GM21786 (cell line): ENCODE measurements at regions not wholly inside any gene's neighbourhood (a gene's known extent, or its start where the extent isn't known, plus 50 kb on each side); places are given as distances from the start of the nearest gene placed in this dataset.

Source experiments
- ATAC-seq: cut with Tn5 transposase; IDR thresholded peaks from one replicate; pipeline ENCODE4 v1.9.1; 2021; ENCODE audit not compliant: unreplicated experiment

DNA sequence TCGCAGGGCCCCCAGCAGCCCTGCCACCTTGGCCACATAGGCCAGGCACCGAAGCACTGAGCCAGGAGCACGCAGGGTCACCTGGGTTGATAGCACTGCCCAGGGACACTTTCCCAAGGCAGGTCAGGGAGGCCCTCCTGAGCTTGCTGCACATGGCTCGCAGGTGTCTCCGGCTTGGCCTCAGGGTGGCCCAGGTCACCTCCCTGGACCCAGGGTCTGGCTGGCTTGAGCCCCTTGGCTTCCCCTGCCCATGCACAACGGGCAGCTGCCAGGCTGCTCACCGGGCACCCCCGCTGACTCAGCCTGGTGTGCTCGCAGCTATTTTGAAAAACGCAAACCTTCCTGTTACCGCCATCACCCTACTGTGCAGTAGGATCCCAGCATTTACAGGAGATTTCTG lies 502.3 kb downstream of the EIPR1 start:
- ATAC-seq = no peak

DNA sequence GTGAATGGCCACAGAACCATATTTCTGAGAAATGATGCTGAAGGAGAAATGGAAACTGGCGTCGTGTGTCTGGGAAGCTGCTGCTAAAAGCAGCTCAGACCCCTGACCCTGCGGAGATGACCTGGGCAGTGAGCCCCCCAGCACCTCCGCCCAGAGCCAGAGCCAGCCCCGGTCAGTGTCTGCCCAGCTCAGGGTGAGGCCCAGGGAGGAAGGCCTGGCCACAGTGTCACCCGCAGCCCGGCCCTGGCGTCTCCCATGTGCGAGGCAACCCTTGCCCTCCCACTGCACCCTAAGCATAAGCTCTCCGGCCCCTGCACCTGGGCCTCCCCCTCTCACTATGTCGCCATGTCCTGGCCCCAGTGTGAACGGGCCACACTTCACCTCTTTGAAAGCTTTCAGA lies 502.8 kb downstream of the EIPR1 start:
- no peak for ATAC-seq

DNA sequence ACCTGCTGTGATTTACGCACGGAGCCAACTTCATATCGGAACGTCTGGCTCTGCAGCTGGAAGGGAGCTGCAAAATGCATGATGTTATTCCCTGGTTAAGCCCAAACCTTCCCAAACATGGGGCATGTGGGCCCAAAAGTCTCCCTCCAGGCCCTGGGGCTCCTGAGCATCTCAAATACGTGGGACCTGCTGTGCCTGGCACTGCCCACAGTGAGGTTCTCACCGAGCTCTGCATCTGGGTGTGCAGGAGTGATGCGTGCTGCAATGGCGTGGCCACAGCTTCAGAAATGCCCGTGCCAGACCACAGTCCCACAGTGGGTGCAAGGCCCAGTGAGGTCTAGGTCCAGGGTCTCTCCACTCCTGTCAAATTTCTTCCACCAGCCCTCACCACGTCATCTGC lies 503.3 kb downstream of the EIPR1 start:
- no peak for ATAC-seq

- ATAC-seq = no peak
Measured at GRCh38 chr2:2873450-2873811, 504.2 kb downstream of the EIPR1 start.

GRCh38 chr2:2872713-2873449 lies 504.7 kb downstream of the EIPR1 start:
- ATAC-seq = no peak

- no peak for ATAC-seq
Measured at GRCh38 chr2:2872309-2872617, 505.4 kb downstream of the EIPR1 start.

GRCh38 chr2:2871480-2872308 lies 505.9 kb downstream of the EIPR1 start:
- ATAC-seq = no peak

DNA sequence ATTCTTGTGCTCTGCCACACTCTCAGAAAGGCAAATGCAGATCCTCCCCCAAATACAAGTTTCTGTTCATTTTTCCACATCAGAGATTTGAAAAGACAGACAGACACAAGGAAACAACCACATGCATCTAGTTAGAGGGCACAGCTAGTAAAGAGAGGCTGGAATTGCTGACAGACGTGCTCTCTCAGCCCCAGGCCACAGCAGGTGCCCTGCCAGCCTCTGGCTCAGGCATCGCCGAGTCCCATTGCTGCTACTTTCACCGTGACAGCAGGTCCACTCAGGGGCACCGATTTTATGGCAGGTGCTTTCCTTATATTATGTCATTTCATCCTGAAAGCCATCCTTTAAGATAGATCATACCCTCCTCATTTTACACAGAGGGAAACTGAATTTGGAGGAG lies 507.5 kb downstream of the EIPR1 start:
- ATAC-seq = no peak

GRCh38 chr2:2869553-2869952 lies 508.1 kb downstream of the EIPR1 start:
- ATAC-seq = no peak

- no peak for ATAC-seq
Measured at GRCh38 chr2:2868085-2868484, 509.5 kb downstream of the EIPR1 start.

GRCh38 chr2:2867397-2867979 lies 510.1 kb downstream of the EIPR1 start:
- ATAC-seq = no peak

GRCh38 chr2:2866459-2866858 lies 511.2 kb downstream of the EIPR1 start:
- ATAC-seq = no peak

GRCh38 chr2:2862386-2862785 lies 515.2 kb downstream of the EIPR1 start:
- no peak for ATAC-seq

DNA sequence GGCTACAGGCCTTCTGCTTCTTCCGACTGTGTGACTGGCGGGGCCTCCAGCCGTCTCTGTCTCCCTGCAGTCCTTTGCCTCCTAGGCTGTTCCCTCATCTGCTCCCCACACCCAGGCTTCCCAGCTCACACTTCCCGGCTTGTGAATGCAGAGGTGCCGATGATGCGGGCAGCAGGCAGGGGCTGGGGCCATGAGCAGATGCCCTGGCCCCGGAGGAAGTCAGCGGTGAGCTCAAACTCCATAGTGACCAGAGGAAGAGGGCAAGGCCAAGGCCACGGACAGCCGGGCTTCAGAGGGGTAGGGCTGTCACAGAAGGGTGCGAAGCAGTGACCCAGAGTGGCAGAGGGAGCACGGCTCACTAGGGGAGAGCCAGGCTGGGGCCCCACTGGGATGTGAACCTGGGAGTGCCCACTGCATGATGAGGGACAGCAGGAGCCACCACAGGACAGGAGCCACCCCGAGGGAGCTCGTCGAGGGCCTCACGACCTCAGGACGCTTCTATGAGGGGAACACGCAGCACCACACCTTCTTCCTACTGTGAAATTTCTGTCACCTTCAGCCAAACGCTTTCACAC lies 515.9 kb downstream of the EIPR1 start:
- ATAC-seq = no peak

DNA sequence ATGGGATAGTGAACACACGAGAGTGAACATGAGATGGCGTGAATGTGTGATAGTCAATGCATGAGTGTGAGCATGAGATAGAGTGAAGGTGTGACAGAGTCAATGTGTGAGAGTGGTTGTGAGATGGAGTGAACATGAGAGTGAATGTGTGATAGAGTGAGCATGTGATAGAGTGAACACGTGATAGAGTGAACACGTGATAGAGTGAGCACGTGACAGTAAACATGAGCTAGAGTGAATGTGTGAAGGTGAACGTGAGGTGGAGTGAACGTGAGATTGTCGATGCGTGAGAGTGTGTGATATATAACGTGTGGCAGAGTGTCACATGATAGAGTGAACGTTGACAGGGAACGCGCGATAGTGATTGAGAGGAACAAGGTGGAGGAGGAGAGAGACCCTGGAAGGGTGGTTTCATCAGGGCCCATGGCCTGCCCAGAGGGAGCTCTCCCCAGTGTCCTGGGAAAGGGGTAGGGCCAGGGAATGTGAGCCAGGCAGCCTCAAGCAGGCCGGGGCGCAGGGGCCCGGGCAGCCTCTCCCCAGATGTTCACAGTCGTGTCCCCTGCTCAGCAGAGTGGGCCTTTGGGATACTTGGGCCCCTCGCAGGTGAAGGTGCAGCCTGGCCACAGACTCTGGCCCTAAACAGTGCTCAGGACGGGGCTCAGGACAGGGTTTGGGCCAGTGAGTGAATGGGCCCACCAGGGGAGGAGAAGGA lies 516.9 kb downstream of the EIPR1 start:
- ATAC-seq = no peak

DNA sequence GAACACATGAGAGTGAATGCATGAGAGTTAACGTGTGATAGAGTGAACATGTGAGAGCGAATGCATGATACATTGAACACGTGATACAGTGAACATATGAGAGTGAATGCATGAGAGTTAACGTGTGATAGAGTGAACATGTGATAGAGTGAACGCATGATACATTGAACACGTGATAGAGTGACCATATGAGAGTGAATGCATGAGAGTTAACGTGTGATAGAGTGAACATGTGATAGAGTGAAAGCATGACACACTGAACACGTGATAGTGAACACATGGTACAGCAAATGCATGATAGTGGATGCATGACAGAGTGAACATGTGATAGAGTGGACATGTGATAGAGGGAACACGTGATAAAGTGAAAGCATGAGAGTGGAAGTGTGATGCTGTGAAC lies 517.9 kb downstream of the EIPR1 start:
- no peak for ATAC-seq

DNA sequence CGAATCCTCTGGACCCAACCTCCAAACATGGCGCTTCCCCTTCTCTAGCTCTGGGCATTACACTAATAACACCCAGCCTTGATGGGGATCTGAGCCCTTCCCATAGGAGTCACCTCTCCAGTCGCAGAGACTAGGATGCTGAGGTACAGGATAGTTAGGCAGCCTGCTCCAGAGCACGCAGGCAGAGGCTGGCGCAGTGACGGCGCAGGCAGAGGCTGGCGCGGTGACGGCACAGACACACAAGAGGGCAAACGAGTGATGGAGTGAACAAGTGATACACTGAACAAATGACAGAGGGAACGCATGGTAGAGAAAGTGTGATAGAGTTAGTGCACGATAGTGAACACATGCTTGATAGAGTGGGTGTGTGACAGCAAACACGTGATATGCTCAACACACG lies 518.5 kb downstream of the EIPR1 start:
- ATAC-seq = no peak

GRCh38 chr2:2856723-2857415 lies 520.7 kb downstream of the EIPR1 start:
- ATAC-seq = no peak

GRCh38 chr2:2855297-2855696 lies 522.3 kb downstream of the EIPR1 start:
- no peak for ATAC-seq

GRCh38 chr2:2853346-2853745 lies 522.3 kb upstream of the MYT1L start:
- ATAC-seq = no peak
